ENCODE measurements at regions not wholly inside any gene's neighbourhood (a gene's known extent, or its start where the extent isn't known, plus 50 kb on each side); places are given as distances from the start of the nearest gene placed in this dataset.

DNA sequence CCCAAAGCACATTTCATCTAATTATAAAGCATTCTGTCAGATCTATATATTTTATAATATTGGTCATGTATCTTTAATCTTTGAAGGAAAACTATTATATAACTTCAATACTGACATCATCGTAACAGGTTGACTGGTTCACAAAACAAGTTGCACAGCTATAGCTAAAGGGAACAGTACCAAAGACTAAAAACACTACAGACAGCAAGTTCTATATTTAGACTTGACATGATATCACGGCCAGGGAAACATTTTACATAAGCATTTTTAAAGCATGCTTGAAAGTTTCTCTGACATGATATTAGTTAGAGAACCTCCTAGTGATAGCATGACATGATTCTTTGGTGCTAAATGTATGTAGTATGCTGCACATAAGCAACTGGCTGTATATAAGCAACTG, 182.5 kb downstream of the NDFIP2 start:
- no peaks in the 10 kb centered on the region for H3K4me1 ChIP-seq (ENCODE audit: insufficient read depth, insufficient read length)
- H3K36me3 ChIP-seq (ENCODE audit: insufficient read depth, insufficient read length, low read length) = no peaks in the 10 kb centered on the region
- no peaks in the 10 kb centered on the region for H3K27me3 ChIP-seq (ENCODE audit: insufficient read depth, insufficient read length)
- no peak for TF ChIP-seq ZNF274 (IDR thresholded peaks at IDR 0.05; ENCODE audit: low read depth, low read length)
- no peak for TF ChIP-seq SUZ12 (IDR thresholded peaks at IDR 0.05; ENCODE audit: extremely low read depth, insufficient read depth, insufficient read length)
- no peak for TF ChIP-seq YY1 (IDR thresholded peaks at IDR 0.05; ENCODE audit: insufficient read depth, insufficient read length)
- no peak overlapping the region for H3K9ac ChIP-seq (ENCODE audit: insufficient read length, low read depth)
- no peak overlapping the region for H3K4me3 ChIP-seq (ENCODE audit: insufficient read length, low read depth)
- no peaks in the 10 kb centered on the region for H3K9me3 ChIP-seq (ENCODE audit: insufficient read depth, low read length)
- no peak for DNase-seq (ENCODE audit: low read depth, low spot score)

DNA sequence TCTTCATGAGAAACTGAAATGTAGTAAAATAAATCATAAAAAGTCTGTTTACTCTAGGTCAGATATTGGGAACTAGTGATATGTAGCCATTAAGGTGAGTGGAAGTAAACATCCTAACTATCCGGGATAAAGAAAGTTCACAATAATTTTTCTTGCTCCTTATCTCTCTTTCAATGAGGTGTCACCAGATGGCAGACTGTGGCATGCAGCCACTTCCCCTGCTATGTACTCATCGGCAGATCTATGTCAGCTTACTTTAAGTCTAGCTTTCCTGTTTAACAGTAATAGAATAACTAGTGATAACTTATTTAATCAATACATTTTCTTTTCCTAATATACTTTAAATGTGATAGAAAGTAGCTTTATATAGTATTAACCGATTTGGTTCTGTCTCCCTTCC, 181.9 kb downstream of the NDFIP2 start:
- Histone ChIP-seq H3K9me3 (ENCODE audit: insufficient read depth, low read length) (no peaks in the 10 kb centered on the region), H3K4me3 (ENCODE audit: insufficient read length, low read depth) (no peak overlapping the region), H3K4me1 (ENCODE audit: insufficient read depth, insufficient read length) (no peaks in the 10 kb centered on the region), H3K36me3 (ENCODE audit: insufficient read depth, insufficient read length, low read length) (no peaks in the 10 kb centered on the region), H3K27me3 (ENCODE audit: insufficient read depth, insufficient read length) (no peaks in the 10 kb centered on the region), H3K9ac (ENCODE audit: insufficient read length, low read depth) (no peak overlapping the region)
- DNase-seq (ENCODE audit: low read depth, low spot score) = no peak
- TF ChIP-seq ZNF274 (IDR thresholded peaks at IDR 0.05; ENCODE audit: low read depth, low read length) (no peak), SUZ12 (IDR thresholded peaks at IDR 0.05; ENCODE audit: extremely low read depth, insufficient read depth, insufficient read length) (no peak), YY1 (IDR thresholded peaks at IDR 0.05; ENCODE audit: insufficient read depth, insufficient read length) (no peak)

- Histone ChIP-seq H3K36me3 (ENCODE audit: insufficient read depth, insufficient read length, low read length) (no peaks in the 10 kb centered on the region), H3K4me3 (ENCODE audit: insufficient read length, low read depth) (no peak overlapping the region), H3K9me3 (ENCODE audit: insufficient read depth, low read length) (no peaks in the 10 kb centered on the region), H3K4me1 (ENCODE audit: insufficient read depth, insufficient read length) (no peaks in the 10 kb centered on the region), H3K27me3 (ENCODE audit: insufficient read depth, insufficient read length) (no peaks in the 10 kb centered on the region), H3K9ac (ENCODE audit: insufficient read length, low read depth) (no peak overlapping the region)
- DNase-seq (ENCODE audit: low read depth, low spot score) = no peak
- TF ChIP-seq YY1 (IDR thresholded peaks at IDR 0.05; ENCODE audit: insufficient read depth, insufficient read length) = no peak
- TF ChIP-seq SUZ12 (IDR thresholded peaks at IDR 0.05; ENCODE audit: extremely low read depth, insufficient read depth, insufficient read length) = no peak
- TF ChIP-seq ZNF274 (IDR thresholded peaks at IDR 0.05; ENCODE audit: low read depth, low read length) = no peak
Measured at GRCh38 chr13:79660361-79660760, 179.4 kb downstream of the NDFIP2 start.

GRCh38 chr13:79659121-79659521, 178.2 kb downstream of the NDFIP2 start:
- TF ChIP-seq SUZ12 (IDR thresholded peaks at IDR 0.05; ENCODE audit: extremely low read depth, insufficient read depth, insufficient read length) (no peak), ZNF274 (IDR thresholded peaks at IDR 0.05; ENCODE audit: low read depth, low read length) (no peak), YY1 (IDR thresholded peaks at IDR 0.05; ENCODE audit: insufficient read depth, insufficient read length) (no peak)
- Histone ChIP-seq H3K9ac (ENCODE audit: insufficient read length, low read depth) (no peak overlapping the region), H3K9me3 (ENCODE audit: insufficient read depth, low read length) (no peaks in the 10 kb centered on the region), H3K4me1 (ENCODE audit: insufficient read depth, insufficient read length) (no peaks in the 10 kb centered on the region), H3K4me3 (ENCODE audit: insufficient read length, low read depth) (no peak overlapping the region), H3K36me3 (ENCODE audit: insufficient read depth, insufficient read length, low read length) (no peaks in the 10 kb centered on the region), H3K27me3 (ENCODE audit: insufficient read depth, insufficient read length) (no peaks in the 10 kb centered on the region)
- DNase-seq (ENCODE audit: low read depth, low spot score) = no peak

DNA sequence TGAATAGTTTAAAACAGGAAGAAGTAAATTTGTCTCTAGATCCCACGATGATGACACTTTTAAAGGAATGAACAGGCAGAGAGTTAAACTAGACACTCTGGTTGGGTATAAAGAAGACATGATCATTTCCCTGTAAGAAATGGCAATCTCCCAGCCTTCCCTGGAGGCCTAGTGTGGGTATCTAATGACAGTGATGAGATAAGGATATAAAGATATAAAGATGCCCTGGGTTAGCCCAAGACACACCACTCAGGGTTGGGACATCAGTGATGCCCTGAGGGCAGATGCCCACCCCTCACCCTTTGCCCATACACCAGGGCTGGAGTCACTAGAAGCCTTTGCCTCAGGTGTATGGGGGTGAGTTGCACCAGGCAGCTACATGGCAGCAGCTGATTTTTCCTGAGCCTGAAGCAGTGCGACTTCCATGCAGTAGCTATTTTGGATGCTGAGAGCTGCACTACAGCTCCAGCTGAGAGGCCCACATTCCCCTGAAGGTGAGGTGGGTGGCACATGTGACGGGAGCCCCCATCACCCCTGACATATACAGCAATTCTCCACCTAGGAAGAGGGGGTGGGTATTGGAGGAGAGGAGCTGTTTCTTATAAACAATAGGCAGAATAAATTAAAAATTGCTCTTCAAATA, 177.5 kb downstream of the NDFIP2 start:
- H3K36me3 ChIP-seq (ENCODE audit: insufficient read depth, insufficient read length, low read length) = no peaks in the 10 kb centered on the region
- H3K4me3 ChIP-seq (ENCODE audit: insufficient read length, low read depth) = no peak overlapping the region
- DNase-seq (ENCODE audit: low read depth, low spot score) = no peak
- no peak overlapping the region for H3K9ac ChIP-seq (ENCODE audit: insufficient read length, low read depth)
- no peaks in the 10 kb centered on the region for H3K27me3 ChIP-seq (ENCODE audit: insufficient read depth, insufficient read length)
- no peaks in the 10 kb centered on the region for H3K9me3 ChIP-seq (ENCODE audit: insufficient read depth, low read length)
- TF ChIP-seq SUZ12 (IDR thresholded peaks at IDR 0.05; ENCODE audit: extremely low read depth, insufficient read depth, insufficient read length) = no peak
- TF ChIP-seq ZNF274 (IDR thresholded peaks at IDR 0.05; ENCODE audit: low read depth, low read length) = no peak
- TF ChIP-seq YY1 (IDR thresholded peaks at IDR 0.05; ENCODE audit: insufficient read depth, insufficient read length) = no peak
- no peaks in the 10 kb centered on the region for H3K4me1 ChIP-seq (ENCODE audit: insufficient read depth, insufficient read length)

DNA sequence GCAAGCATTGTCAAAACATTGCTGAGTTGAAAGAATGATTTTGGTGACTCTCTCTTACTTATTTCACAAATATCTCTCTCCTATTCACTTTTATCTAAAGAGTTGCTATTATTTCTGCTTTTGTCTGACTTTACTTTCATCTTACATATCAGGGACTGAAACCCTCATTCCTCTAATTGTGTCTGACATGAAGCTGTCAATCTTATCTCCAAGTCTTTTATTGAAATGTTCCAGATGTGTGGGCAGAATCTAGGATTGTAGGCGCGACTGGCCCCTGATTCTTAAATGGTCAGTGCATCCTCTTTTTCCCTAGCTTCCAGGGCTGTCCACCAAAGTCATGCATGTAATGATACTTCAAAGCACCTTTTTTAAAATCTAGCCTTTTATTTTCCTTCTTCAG, 174.6 kb downstream of the NDFIP2 start:
- H3K36me3 ChIP-seq (ENCODE audit: insufficient read depth, insufficient read length, low read length) = no peaks in the 10 kb centered on the region
- TF ChIP-seq YY1 (IDR thresholded peaks at IDR 0.05; ENCODE audit: insufficient read depth, insufficient read length) (no peak), ZNF274 (IDR thresholded peaks at IDR 0.05; ENCODE audit: low read depth, low read length) (no peak), SUZ12 (IDR thresholded peaks at IDR 0.05; ENCODE audit: extremely low read depth, insufficient read depth, insufficient read length) (no peak)
- H3K9ac ChIP-seq (ENCODE audit: insufficient read length, low read depth) = no peak overlapping the region
- no peak overlapping the region for H3K4me3 ChIP-seq (ENCODE audit: insufficient read length, low read depth)
- DNase-seq (ENCODE audit: low read depth, low spot score) = no peak
- H3K9me3 ChIP-seq (ENCODE audit: insufficient read depth, low read length) = no peaks in the 10 kb centered on the region
- H3K4me1 ChIP-seq (ENCODE audit: insufficient read depth, insufficient read length) = no peaks in the 10 kb centered on the region
- no peaks in the 10 kb centered on the region for H3K27me3 ChIP-seq (ENCODE audit: insufficient read depth, insufficient read length)

DNA sequence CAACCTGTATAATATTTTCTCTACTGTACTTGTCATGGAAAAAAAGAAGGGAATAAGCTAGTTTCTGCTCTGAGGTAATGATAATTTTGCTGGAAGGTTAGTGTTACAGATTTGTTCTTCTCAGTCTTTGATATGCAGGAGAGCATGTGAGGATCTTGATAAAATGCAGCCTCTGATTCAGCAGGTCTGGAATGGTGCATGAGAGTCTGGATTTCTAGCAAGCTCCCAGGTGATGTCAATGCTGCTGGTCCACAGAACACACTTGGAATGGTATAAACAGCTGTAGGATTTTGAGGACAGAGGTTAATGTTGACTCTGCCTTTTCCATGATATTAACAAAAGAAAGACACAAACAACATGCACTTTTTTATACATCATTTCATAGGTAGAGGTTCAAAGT, 173.6 kb downstream of the NDFIP2 start:
- TF ChIP-seq YY1 (IDR thresholded peaks at IDR 0.05; ENCODE audit: insufficient read depth, insufficient read length) (no peak), SUZ12 (IDR thresholded peaks at IDR 0.05; ENCODE audit: extremely low read depth, insufficient read depth, insufficient read length) (no peak), ZNF274 (IDR thresholded peaks at IDR 0.05; ENCODE audit: low read depth, low read length) (no peak)
- no peak for DNase-seq (ENCODE audit: low read depth, low spot score)
- Histone ChIP-seq H3K4me1 (ENCODE audit: insufficient read depth, insufficient read length) (no peaks in the 10 kb centered on the region), H3K27me3 (ENCODE audit: insufficient read depth, insufficient read length) (no peaks in the 10 kb centered on the region), H3K4me3 (ENCODE audit: insufficient read length, low read depth) (no peak overlapping the region), H3K36me3 (ENCODE audit: insufficient read depth, insufficient read length, low read length) (no peaks in the 10 kb centered on the region), H3K9ac (ENCODE audit: insufficient read length, low read depth) (no peak overlapping the region), H3K9me3 (ENCODE audit: insufficient read depth, low read length) (no peaks in the 10 kb centered on the region)
